Neural cell (in vitro differentiated cells): ENCODE measurements at regions not wholly inside any gene's neighbourhood (a gene's known extent, or its start where the extent isn't known, plus 50 kb on each side); places are given as distances from the start of the nearest gene placed in this dataset.

Experiments
- H2AFZ ChIP-seq: fragments of 200-600, 300-800 bp; sonication (generic), shearing (Covaris generic); 2 replicates; pipeline ENCODE4 v1.6.0; 2014; ENCODE audit warnings: low read depth, mild to moderate bottlenecking, antibody characterized with exemption, low read length, moderate library complexity
- H3F3A ChIP-seq: fragments of 200-600 bp; shearing (Covaris generic); 2 replicates; pipeline ENCODE4 v1.6.1; 2016; ENCODE audit warnings: mild to moderate bottlenecking, moderate library complexity, mixed read lengths, antibody characterized with exemption, low read length; ENCODE audit not compliant: insufficient read depth, poor library complexity, severe bottlenecking
- H3K27ac ChIP-seq: fragments of 200-600, 300-800 bp; sonication (generic), shearing (Covaris generic); 2 replicates; pipeline ENCODE4 v1.5.1; 2014; ENCODE audit warnings: mild to moderate bottlenecking, low read length, moderate library complexity
- H3K27me3 ChIP-seq: fragments of 300-800, 200-600 bp; sonication (generic), shearing (Covaris generic); 2 replicates; pipeline ENCODE4 v1.6.0; 2014; ENCODE audit warnings: mild to moderate bottlenecking, low read depth, low read length, moderate library complexity; ENCODE audit not compliant: insufficient read depth
- H3K36me3 ChIP-seq: fragments of 300-800, 200-600 bp; sonication (generic), shearing (Covaris generic); 2 replicates; pipeline ENCODE4 v1.5.1; 2014; ENCODE audit warnings: mild to moderate bottlenecking, antibody characterized with exemption, low read length, moderate library complexity; ENCODE audit not compliant: insufficient read depth
- H3K4me2 ChIP-seq: fragments of 300-800, 200-600 bp; sonication (generic), shearing (Covaris generic); 2 replicates; pipeline ENCODE4 v1.6.0; 2014; ENCODE audit warnings: mild to moderate bottlenecking, low read length
- H3K4me3 ChIP-seq: fragments of 300-800, 200-600 bp; sonication (generic), shearing (Covaris generic); 2 replicates; pipeline ENCODE4 v1.5.1; 2014; ENCODE audit warnings: mild to moderate bottlenecking, low read length, moderate library complexity
- H3K79me2 ChIP-seq: fragments of 200-600 bp; shearing (Covaris generic); replicated peaks from 2 replicates; pipeline ENCODE4 v1.6.0; 2014; ENCODE audit warnings: mild to moderate bottlenecking, low read length, moderate library complexity; ENCODE audit not compliant: insufficient read depth
- H3K9ac ChIP-seq: fragments of 300-800, 200-600 bp; sonication (generic), shearing (Covaris generic); 2 replicates; pipeline ENCODE4 v1.6.1; 2016; ENCODE audit warnings: mild to moderate bottlenecking, low read length, mixed read lengths
- H3K9me2 ChIP-seq: fragments of 200-600 bp; shearing (Covaris generic); 2 replicates; pipeline ENCODE4 v1.6.1; 2016; ENCODE audit warnings: mild to moderate bottlenecking, low read length, mixed read lengths; ENCODE audit not compliant: insufficient read depth
- H3K9me3 ChIP-seq: fragments of 200-600, 300-800 bp; sonication (generic), shearing (Covaris generic); 2 replicates; pipeline ENCODE4 v1.6.1; 2016; ENCODE audit warnings: mild to moderate bottlenecking, mixed run types, low read length, moderate library complexity, mixed read lengths
- H4K20me1 ChIP-seq: fragments of 200-600 bp; shearing (Covaris generic); 2 replicates; pipeline ENCODE4 v1.6.1; 2016; ENCODE audit warnings: mild to moderate bottlenecking, mixed run types; ENCODE audit not compliant: insufficient read depth
- CTCF ChIP-seq: fragments of 450-650 bp; IDR thresholded peaks from 2 replicates; pipeline ENCODE4 v1.5.1; 2014; ENCODE audit warnings: antibody characterized with exemption, mild to moderate bottlenecking, moderate library complexity; ENCODE audit not compliant: poor library complexity, severe bottlenecking
- EP300 ChIP-seq: fragments of 450-650 bp; conservative IDR thresholded peaks from 2 replicates; pipeline ENCODE4 v1.6.1; 2014; ENCODE audit warnings: antibody characterized with exemption, mild to moderate bottlenecking, moderate library complexity; ENCODE audit not compliant: poor library complexity, severe bottlenecking
- EZH2 ChIP-seq: fragments of 200-600, 300-800 bp; shearing (Covaris generic), sonication (generic); IDR thresholded peaks from 2 replicates; pipeline ENCODE4 v1.6.1; 2014; ENCODE audit warnings: antibody characterized with exemption, low read length, borderline replicate concordance, mild to moderate bottlenecking; ENCODE audit not compliant: insufficient read depth, poor library complexity, severe bottlenecking
- MXI1 ChIP-seq: fragments of 450-650 bp; conservative IDR thresholded peaks from 2 replicates; pipeline ENCODE4 v1.6.1; 2014; ENCODE audit warnings: antibody characterized with exemption, mild to moderate bottlenecking; ENCODE audit not compliant: poor library complexity, severe bottlenecking
- POLR2AphosphoS5 ChIP-seq: IDR thresholded peaks from 2 replicates; pipeline ENCODE4 v1.6.1; 2012
- RAD21 ChIP-seq: fragments of 450-650 bp; conservative IDR thresholded peaks from 2 replicates; pipeline ENCODE4 v1.6.1; 2014; ENCODE audit warnings: antibody characterized with exemption, mild to moderate bottlenecking, moderate library complexity
- REST ChIP-seq: IDR thresholded peaks from 2 replicates; pipeline ENCODE4 v1.6.1; 2012; ENCODE audit warnings: borderline replicate concordance
- SMC3 ChIP-seq: fragments of 450-650 bp; conservative IDR thresholded peaks from 2 replicates; pipeline ENCODE4 v1.6.1; 2014; ENCODE audit warnings: antibody characterized with exemption, mild to moderate bottlenecking, moderate library complexity; ENCODE audit not compliant: poor library complexity
- TAF1 ChIP-seq: IDR thresholded peaks from 2 replicates; pipeline ENCODE4 v1.6.1; 2012; ENCODE audit warnings: low read depth

DNA sequence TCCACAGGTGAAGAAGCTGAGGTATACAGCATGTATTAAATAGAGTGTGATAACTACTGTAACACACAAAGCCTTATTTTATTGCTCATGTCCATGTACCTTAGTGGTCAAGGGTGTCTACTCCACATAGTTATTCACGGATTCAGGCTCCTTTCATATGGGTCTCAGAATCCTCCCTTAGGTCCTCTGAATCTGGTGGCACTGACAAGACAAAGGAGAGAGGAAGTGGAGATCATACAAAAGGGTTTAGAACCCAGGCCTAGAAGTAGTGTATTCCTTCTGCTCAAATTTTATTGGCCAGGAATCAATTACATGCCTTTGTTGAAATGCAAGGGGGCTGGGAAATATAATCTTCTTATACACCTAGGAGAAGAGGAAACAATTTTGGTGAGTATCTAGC lies 164.6 kb downstream of the PTEN start:
- no peak for TF ChIP-seq POLR2AphosphoS5
- TF ChIP-seq RAD21 = no peak
- TF ChIP-seq SMC3 = no peak
- Histone ChIP-seq H3K36me3 (no peaks in the 10 kb centered on the region), H3K4me3 (no peak overlapping the region), H3K4me2 (no peak overlapping the region), H3K9me3 (no peaks in the 10 kb centered on the region), H3K9me2 (no peaks in the 10 kb centered on the region), H4K20me1 (no peaks in the 10 kb centered on the region), H3F3A (no peaks in the 10 kb centered on the region), H3K27ac (no peak overlapping the region), H3K27me3 (no peaks in the 10 kb centered on the region), H3K79me2 (no peaks in the 10 kb centered on the region), H2AFZ (no peak overlapping the region), H3K9ac (no peak overlapping the region)

GRCh38 chr10:88028654-88029053 lies 165.2 kb downstream of the PTEN start:
- Histone ChIP-seq H3K4me3 (no peak overlapping the region), H3K9me2 (no peaks in the 10 kb centered on the region), H3K27me3 (no peaks in the 10 kb centered on the region), H3K79me2 (no peaks in the 10 kb centered on the region), H2AFZ (no peak overlapping the region), H3F3A (no peaks in the 10 kb centered on the region), H3K27ac (no peak overlapping the region), H3K9me3 (no peaks in the 10 kb centered on the region), H3K9ac (no peak overlapping the region), H3K36me3 (no peaks in the 10 kb centered on the region), H4K20me1 (no peaks in the 10 kb centered on the region), H3K4me2 (no peak overlapping the region)
- TF ChIP-seq CTCF = no peak
- no peak for TF ChIP-seq MXI1
- TF ChIP-seq RAD21 = no peak
- TF ChIP-seq TAF1 = no peak

DNA sequence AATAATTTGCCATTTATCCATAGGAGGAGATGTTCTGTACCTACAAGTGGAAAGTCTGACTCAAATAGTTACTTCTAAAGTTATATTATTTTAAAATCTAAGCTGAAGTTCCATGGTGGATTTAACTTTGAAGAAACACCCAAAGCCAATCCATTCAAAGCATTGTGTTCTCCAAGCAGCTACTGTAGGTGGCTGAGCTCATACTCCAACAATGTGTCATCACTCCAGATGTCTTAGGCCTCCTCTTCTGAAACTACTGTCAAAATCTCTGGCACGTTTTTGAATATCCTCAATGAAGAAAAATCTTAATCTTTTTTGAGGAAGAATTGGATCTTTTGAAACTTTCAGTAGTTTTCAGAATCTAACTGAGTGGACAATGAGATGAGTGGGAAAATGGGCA lies 169.1 kb downstream of the PTEN start:
- Histone ChIP-seq H3K27me3 (no peaks in the 10 kb centered on the region), H3K4me2 (no peak overlapping the region), H2AFZ (no peak overlapping the region), H3K4me3 (no peak overlapping the region), H3K27ac (no peak overlapping the region), H3K36me3 (no peaks in the 10 kb centered on the region), H4K20me1 (no peaks in the 10 kb centered on the region), H3K9me3 (no peaks in the 10 kb centered on the region), H3K9me2 (no peaks in the 10 kb centered on the region), H3K79me2 (no peaks in the 10 kb centered on the region), H3K9ac (no peak overlapping the region), H3F3A (no peaks in the 10 kb centered on the region)
- TF ChIP-seq EP300 (no peak), TAF1 (no peak), MXI1 (no peak), EZH2 (no peak), REST (no peak), POLR2AphosphoS5 (no peak), RAD21 (no peak), CTCF (no peak), SMC3 (no peak)
